Mesenchymal stem cell (in vitro differentiated cells and primary cell): ENCODE measurements at regions not wholly inside any gene's neighbourhood (a gene's known extent, or its start where the extent isn't known, plus 50 kb on each side); places are given as distances from the start of the nearest gene placed in this dataset.

Experiments
- DNase-seq: peaks from one replicate; pipeline ENCODE4 v3.0.0-alpha.2; 2013
- H2AFZ ChIP-seq: one replicate; pipeline ENCODE4 v1.6.1; 2013; ENCODE audit warnings: low read depth, mild to moderate bottlenecking, control low read depth, inconsistent platforms, low read length, moderate library complexity
- H2AK5ac ChIP-seq: 2 replicates; pipeline ENCODE4 v1.6.1; 2013; ENCODE audit warnings: low read length, moderate library complexity, mild to moderate bottlenecking, inconsistent platforms; ENCODE audit not compliant: severe bottlenecking
- H2BK120ac ChIP-seq: one replicate; pipeline ENCODE4 v1.6.1; 2013; ENCODE audit warnings: low read depth, mild to moderate bottlenecking, inconsistent platforms, low read length, moderate library complexity
- H2BK12ac ChIP-seq, 2 experiments: one replicate each; pipeline ENCODE4 v1.6.1; 2013; ENCODE audit warnings: inconsistent platforms in 2 of 2, low read length in 2 of 2, mild to moderate bottlenecking in 2 of 2, moderate library complexity in 2 of 2, control low read depth in 1 of 2
- H2BK15ac ChIP-seq: one replicate; pipeline ENCODE4 v1.6.1; 2013; ENCODE audit warnings: mild to moderate bottlenecking, low read depth, inconsistent platforms; ENCODE audit not compliant: poor library complexity, severe bottlenecking
- H2BK5ac ChIP-seq: 2 replicates; pipeline ENCODE4 v1.6.1; 2013; ENCODE audit warnings: low read depth, mild to moderate bottlenecking, low read length, control low read depth, inconsistent platforms; ENCODE audit not compliant: poor library complexity, severe bottlenecking
- H3K14ac ChIP-seq, 2 experiments: one replicate each; pipeline ENCODE4 v1.6.1; 2013; ENCODE audit warnings: inconsistent platforms in 2 of 2, low read length in 2 of 2, control low read depth in 1 of 2, mild to moderate bottlenecking in 1 of 2, moderate library complexity in 1 of 2
- H3K18ac ChIP-seq, 2 experiments: one replicate each; pipeline ENCODE4 v1.6.1; 2013; ENCODE audit warnings: inconsistent platforms in 2 of 2, low read length in 2 of 2, control low read depth in 1 of 2, low read depth in 1 of 2, mild to moderate bottlenecking in 1 of 2
- H3K23ac ChIP-seq, 2 experiments: one replicate each; pipeline ENCODE4 v1.6.1; 2013; ENCODE audit warnings: inconsistent platforms in 2 of 2, low read length in 2 of 2, mild to moderate bottlenecking in 2 of 2, moderate library complexity in 2 of 2, control low read depth in 1 of 2
- H3K27ac ChIP-seq: 2 replicates; pipeline ENCODE4 v1.5.1; 2013; ENCODE audit warnings: mild to moderate bottlenecking, moderate library complexity, low read length, control low read depth, inconsistent platforms; ENCODE audit not compliant: poor library complexity, severe bottlenecking
- H3K27me3 ChIP-seq, 2 experiments: 2 replicates each; pipeline versions ENCODE4 v1.6.1 to v1.7.0; 2013; ENCODE audit warnings: low read length in 2 of 2, mild to moderate bottlenecking in 2 of 2, moderate library complexity in 2 of 2, control low read depth in 1 of 2, inconsistent platforms in 1 of 2; ENCODE audit not compliant: control insufficient read depth in 1 of 2, insufficient read depth in 1 of 2
- H3K36me3 ChIP-seq, 2 experiments: 2 replicates each; pipeline versions ENCODE4 v1.6.1 to v1.7.0; 2013; ENCODE audit warnings: low read length in 2 of 2, control low read depth in 1 of 2, inconsistent platforms in 1 of 2, low read depth in 1 of 2, mild to moderate bottlenecking in 1 of 2; ENCODE audit not compliant: insufficient read depth in 2 of 2, control insufficient read depth in 1 of 2
- H3K4ac ChIP-seq, 2 experiments: one replicate each; pipeline ENCODE4 v1.6.1; 2013; ENCODE audit warnings: inconsistent platforms in 2 of 2, low read length in 2 of 2, mild to moderate bottlenecking in 2 of 2, moderate library complexity in 2 of 2, control low read depth in 1 of 2, low read depth in 1 of 2
- H3K4me1 ChIP-seq: 2 replicates; pipeline ENCODE4 v1.6.1; 2013; ENCODE audit warnings: low read depth, low read length, control low read depth; ENCODE audit not compliant: control insufficient read depth, insufficient read depth
- H3K4me2 ChIP-seq: 2 replicates; pipeline ENCODE4 v1.6.1; 2013; ENCODE audit warnings: low read length, mild to moderate bottlenecking, inconsistent platforms; ENCODE audit not compliant: poor library complexity, severe bottlenecking
- H3K4me3 ChIP-seq, 2 experiments: 2 replicates each; pipeline versions ENCODE4 v1.5.1 to v1.7.0; 2013; ENCODE audit warnings: low read length in 2 of 2, mild to moderate bottlenecking in 2 of 2, control low read depth in 1 of 2, low read depth in 1 of 2; ENCODE audit not compliant: insufficient read depth in 1 of 2
- H3K79me1 ChIP-seq: replicated peaks from 2 replicates; pipeline ENCODE4 v1.6.1; 2013; ENCODE audit warnings: mild to moderate bottlenecking, control low read depth, low read length, inconsistent platforms; ENCODE audit not compliant: poor library complexity, severe bottlenecking
- H3K9ac ChIP-seq: 2 replicates; pipeline ENCODE4 v1.7.0; 2013; ENCODE audit warnings: mild to moderate bottlenecking, low read length, moderate library complexity
- H3K9me3 ChIP-seq: 2 replicates; pipeline ENCODE4 v1.7.0; 2013; ENCODE audit warnings: mild to moderate bottlenecking, low read length; ENCODE audit not compliant: control insufficient read depth
- H4K8ac ChIP-seq: one replicate; pipeline ENCODE4 v1.6.1; 2013; ENCODE audit warnings: inconsistent platforms, mild to moderate bottlenecking, low read length, moderate library complexity
- H4K91ac ChIP-seq: one replicate; pipeline ENCODE4 v1.6.1; 2013; ENCODE audit warnings: mild to moderate bottlenecking, low read length, inconsistent platforms
- WGBS: methylation state at CpG from one replicate; pipeline ENCODE4 v1.1.7; 2013; ENCODE audit warnings: mixed read lengths; 5-methylcytosine and 5-hydroxymethylcytosine counted together

DNA sequence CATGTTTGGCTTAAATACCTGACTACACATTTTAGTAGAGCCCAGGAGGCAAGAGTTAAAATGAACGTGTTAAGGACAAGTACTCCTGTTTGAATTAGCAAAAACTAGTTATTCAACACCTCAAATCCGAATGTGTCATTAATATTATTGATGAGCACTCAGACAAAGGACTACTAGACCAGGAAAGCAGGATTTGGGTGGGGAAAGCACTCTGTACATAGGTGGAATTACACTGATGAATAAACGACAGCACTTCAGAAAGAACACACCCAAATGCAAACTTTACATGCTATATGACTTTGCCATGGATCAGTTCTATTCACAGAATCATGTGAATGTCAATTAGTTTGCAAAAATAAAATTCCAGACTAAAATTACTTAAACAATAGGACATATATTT lies 95.1 kb upstream of the CAV2 start:
- no CpG with 5 or more reads among the region's 3 CpGs for WGBS
- H2AFZ ChIP-seq: no peak overlapping the region
- H2BK12ac ChIP-seq: no peak overlapping the region
- H3K4me2 ChIP-seq: no peak overlapping the region
- H3K18ac ChIP-seq: no peak overlapping the region
- no peak for DNase-seq
- no peaks in the 10 kb centered on the region for H3K27me3 ChIP-seq
- no peak overlapping the region for H2BK15ac ChIP-seq
- no peak overlapping the region for H3K23ac ChIP-seq
- H3K79me1 ChIP-seq: no peaks in the 10 kb centered on the region
- no peak overlapping the region for H2BK120ac ChIP-seq
- H2BK5ac ChIP-seq: no peak overlapping the region
- no peaks in the 10 kb centered on the region for H3K36me3 ChIP-seq
- no peak overlapping the region for H3K9ac ChIP-seq
- H4K91ac ChIP-seq: no peak overlapping the region
- no peak overlapping the region for H3K27ac ChIP-seq
- H3K4ac ChIP-seq: no peak overlapping the region
- no peak overlapping the region for H2AK5ac ChIP-seq
- H3K14ac ChIP-seq: no peak overlapping the region
- H3K4me3 ChIP-seq: no peak overlapping the region
- peaks cover 2% of the 10 kb centered on the region for H3K4me1 ChIP-seq
- no peaks in the 10 kb centered on the region for H3K9me3 ChIP-seq
- no peak overlapping the region for H4K8ac ChIP-seq

DNA sequence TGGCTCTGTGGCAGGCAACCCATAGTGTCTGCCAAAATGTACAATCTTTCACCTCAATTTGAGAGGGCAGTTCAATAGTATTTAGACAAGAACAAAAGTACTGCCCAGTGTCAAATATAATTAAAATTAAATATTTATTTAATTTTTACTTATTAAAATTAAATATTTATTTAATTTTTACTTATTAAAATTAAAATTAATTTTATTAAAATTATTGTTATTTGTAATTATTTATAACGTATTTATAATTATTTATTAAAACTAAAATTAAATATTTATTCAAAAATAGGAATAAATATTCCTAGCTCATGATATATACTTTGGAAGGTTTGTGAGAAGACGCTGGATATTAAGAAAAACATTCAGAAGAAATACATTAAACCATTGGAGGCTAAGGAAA lies 93.7 kb upstream of the CAV2 start:
- Histone ChIP-seq H3K79me1 (no peaks in the 10 kb centered on the region), H2AK5ac (no peak overlapping the region), H3K18ac (peak overlapping the region in 1 of 2 experiments; percentile 57), H3K27ac (no peak overlapping the region), H4K91ac (no peak overlapping the region), H3K4ac (no peak overlapping the region), H3K4me2 (no peak overlapping the region), H3K14ac (no peak overlapping the region), H3K4me1 (peaks cover 2% of the 10 kb centered on the region), H3K27me3 (no peaks in the 10 kb centered on the region), H2BK15ac (no peak overlapping the region), H3K23ac (no peak overlapping the region), H3K9me3 (no peaks in the 10 kb centered on the region), H3K36me3 (no peaks in the 10 kb centered on the region), H3K9ac (no peak overlapping the region), H4K8ac (no peak overlapping the region), H3K4me3 (no peak overlapping the region), H2AFZ (no peak overlapping the region), H2BK120ac (no peak overlapping the region), H2BK12ac (peak overlapping the region in 1 of 2 experiments; percentile 72), H2BK5ac (no peak overlapping the region)
- WGBS: no CpG with 5 or more reads among the region's 2 CpGs
- DNase-seq: no peak

DNA sequence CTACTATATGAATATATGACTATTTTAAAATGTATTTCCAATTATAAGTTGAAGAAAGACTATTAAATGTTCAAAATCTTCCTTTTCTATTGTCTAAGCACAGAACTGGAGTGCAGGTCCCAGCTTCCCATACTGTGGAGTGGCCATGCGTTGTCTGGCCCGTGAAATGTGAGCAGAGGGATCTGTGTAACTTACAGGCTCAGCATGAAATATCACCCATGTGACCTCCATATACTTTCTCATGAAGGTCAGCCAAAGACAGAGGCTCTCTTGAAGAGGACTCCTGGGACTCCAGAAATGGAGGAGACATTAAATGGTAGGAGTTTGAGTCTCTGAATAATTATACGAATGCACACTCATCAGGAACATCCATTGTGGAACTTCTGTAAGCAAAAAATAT lies 92.4 kb upstream of the CAV2 start:
- no peak overlapping the region for H3K27ac ChIP-seq
- H3K27me3 ChIP-seq: no peaks in the 10 kb centered on the region
- no peak overlapping the region for H2AK5ac ChIP-seq
- no peaks in the 10 kb centered on the region for H3K36me3 ChIP-seq
- H3K4me1 ChIP-seq: peaks cover 2% of the 10 kb centered on the region
- H2AFZ ChIP-seq: no peak overlapping the region
- no peak overlapping the region for H2BK120ac ChIP-seq
- H4K8ac ChIP-seq: no peak overlapping the region
- H4K91ac ChIP-seq: no peak overlapping the region
- 100% methylated on average over 2 of the region's 3 CpGs for WGBS
- H3K9me3 ChIP-seq: no peaks in the 10 kb centered on the region
- no peak for DNase-seq
- no peaks in the 10 kb centered on the region for H3K79me1 ChIP-seq
- no peak overlapping the region for H3K4ac ChIP-seq
- H2BK5ac ChIP-seq: no peak overlapping the region
- H2BK12ac ChIP-seq: no peak overlapping the region
- H2BK15ac ChIP-seq: no peak overlapping the region
- H3K14ac ChIP-seq: no peak overlapping the region
- H3K23ac ChIP-seq: no peak overlapping the region
- H3K4me3 ChIP-seq: no peak overlapping the region
- H3K4me2 ChIP-seq: no peak overlapping the region
- no peak overlapping the region for H3K18ac ChIP-seq
- H3K9ac ChIP-seq: no peak overlapping the region

DNA sequence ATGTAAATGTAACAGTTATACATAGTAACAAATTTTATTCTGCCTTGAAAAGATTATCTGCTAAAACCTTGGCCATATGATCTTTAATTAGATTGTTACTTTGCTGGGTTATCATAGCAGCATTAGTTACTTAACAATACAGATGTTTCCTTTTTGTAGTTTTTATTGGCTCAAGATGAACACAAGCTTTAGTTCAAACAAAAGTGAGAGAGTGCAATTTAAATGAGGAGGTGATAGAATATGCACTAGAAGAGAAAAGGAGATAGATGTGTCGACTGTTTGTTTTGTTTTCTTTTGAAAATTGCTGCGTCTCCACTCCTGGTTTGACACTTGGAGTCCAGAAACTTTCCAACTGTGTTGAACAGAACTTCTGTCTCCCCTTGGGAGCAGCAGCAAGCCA lies 91.4 kb upstream of the CAV2 start:
- Histone ChIP-seq H3K23ac (no peak overlapping the region), H3K18ac (no peak overlapping the region), H2AFZ (no peak overlapping the region), H3K79me1 (no peaks in the 10 kb centered on the region), H3K27me3 (no peaks in the 10 kb centered on the region), H2BK15ac (no peak overlapping the region), H2AK5ac (no peak overlapping the region), H3K9ac (no peak overlapping the region), H3K4me3 (no peak overlapping the region), H3K14ac (no peak overlapping the region), H3K4me2 (no peak overlapping the region), H4K91ac (no peak overlapping the region), H3K4me1 (peaks cover 2% of the 10 kb centered on the region), H2BK5ac (no peak overlapping the region), H3K4ac (no peak overlapping the region), H3K27ac (no peak overlapping the region), H3K9me3 (no peaks in the 10 kb centered on the region), H3K36me3 (no peaks in the 10 kb centered on the region), H2BK120ac (no peak overlapping the region), H4K8ac (no peak overlapping the region), H2BK12ac (no peak overlapping the region)
- DNase-seq: no peak
- WGBS: 93% methylated on average over 2 of the region's 2 CpGs
